H9 (cell line): ENCODE measurements at regions not wholly inside any gene's neighbourhood (a gene's known extent, or its start where the extent isn't known, plus 50 kb on each side); places are given as distances from the start of the nearest gene placed in this dataset.

Source experiments
- DNase-seq: peaks from one replicate; pipeline ENCODE4 v3.0.0-alpha.2; 2017
- H2AFZ ChIP-seq: one replicate; pipeline ENCODE4 v1.6.1; 2013; ENCODE audit warnings: mild to moderate bottlenecking, low read length, control low read depth, moderate library complexity
- H2AK5ac ChIP-seq: 2 replicates; pipeline ENCODE4 v1.6.1; 2013; ENCODE audit warnings: low read length, control low read depth, mixed read lengths; ENCODE audit not compliant: insufficient read length
- H2BK120ac ChIP-seq: one replicate; pipeline ENCODE4 v1.6.1; 2013; ENCODE audit warnings: low read depth, mild to moderate bottlenecking, low read length, control low read depth, inconsistent platforms; ENCODE audit not compliant: poor library complexity, severe bottlenecking
- H2BK12ac ChIP-seq: 2 replicates; pipeline ENCODE4 v1.6.1; 2013; ENCODE audit warnings: low read length, control low read depth, mixed read lengths, low read depth; ENCODE audit not compliant: insufficient read length
- H2BK15ac ChIP-seq: 2 replicates; pipeline ENCODE4 v1.6.1; 2013; ENCODE audit warnings: low read depth, low read length, control low read depth
- H2BK20ac ChIP-seq: one replicate; pipeline ENCODE4 v1.6.1; 2013; ENCODE audit warnings: low read depth, mild to moderate bottlenecking, low read length, control low read depth, inconsistent platforms; ENCODE audit not compliant: poor library complexity, severe bottlenecking
- H2BK5ac ChIP-seq: 2 replicates; pipeline ENCODE4 v1.6.1; 2013; ENCODE audit warnings: low read length, control low read depth, mixed read lengths; ENCODE audit not compliant: insufficient read length
- H3K14ac ChIP-seq: 2 replicates; pipeline ENCODE4 v1.6.1; 2013; ENCODE audit warnings: low read length, control low read depth; ENCODE audit not compliant: insufficient read depth
- H3K18ac ChIP-seq: 2 replicates; pipeline ENCODE4 v1.6.1; 2013; ENCODE audit warnings: low read depth, mild to moderate bottlenecking, mixed read lengths, low read length, control low read depth; ENCODE audit not compliant: insufficient read length
- H3K23ac ChIP-seq: 2 replicates; pipeline ENCODE4 v1.6.1; 2013; ENCODE audit warnings: low read length, control low read depth, mixed read lengths, low read depth; ENCODE audit not compliant: insufficient read length
- H3K23me2 ChIP-seq: 2 replicates; pipeline ENCODE4 v1.6.1; 2013; ENCODE audit warnings: low read depth, mild to moderate bottlenecking, mixed read lengths, low read length, control low read depth; ENCODE audit not compliant: insufficient read length, poor library complexity, severe bottlenecking
- H3K27ac ChIP-seq: 2 replicates; pipeline ENCODE4 v1.5.1; 2013; ENCODE audit warnings: low read length, control low read depth, mixed read lengths, low read depth; ENCODE audit not compliant: insufficient read length
- H3K27me3 ChIP-seq: 2 replicates; pipeline ENCODE4 v1.6.1; 2013; ENCODE audit warnings: low read length, control low read depth, inconsistent platforms; ENCODE audit not compliant: insufficient read depth
- H3K4ac ChIP-seq: 2 replicates; pipeline ENCODE4 v1.6.1; 2013; ENCODE audit warnings: low read depth, mild to moderate bottlenecking, control low read depth, inconsistent platforms, low read length, moderate library complexity
- H3K4me1 ChIP-seq: 2 replicates; pipeline ENCODE4 v1.6.1; 2013; ENCODE audit warnings: low read length, control low read depth, inconsistent platforms; ENCODE audit not compliant: insufficient read depth
- H3K4me2 ChIP-seq: 2 replicates; pipeline ENCODE4 v1.6.1; 2013; ENCODE audit warnings: low read length, control low read depth, mixed read lengths; ENCODE audit not compliant: insufficient read length, insufficient read depth
- H3K56ac ChIP-seq: 2 replicates; pipeline ENCODE4 v1.6.1; 2013; ENCODE audit warnings: low read depth, mild to moderate bottlenecking, mixed read lengths, low read length, control low read depth; ENCODE audit not compliant: insufficient read length
- H3K79me1 ChIP-seq: 2 replicates; pipeline ENCODE4 v1.6.1; 2013; ENCODE audit warnings: low read depth, mild to moderate bottlenecking, moderate library complexity, low read length, control low read depth, inconsistent platforms; ENCODE audit not compliant: insufficient read depth, poor library complexity, severe bottlenecking
- H3K79me2 ChIP-seq: 2 replicates; pipeline ENCODE4 v1.6.1; 2013; ENCODE audit warnings: low read length, control low read depth, inconsistent platforms; ENCODE audit not compliant: insufficient read depth
- H3K9ac ChIP-seq: 2 replicates; pipeline ENCODE4 v1.6.1; 2013; ENCODE audit warnings: low read length, control low read depth, mixed read lengths; ENCODE audit not compliant: insufficient read length; ENCODE audit errors: extremely low read depth
- H3K9me3 ChIP-seq: one replicate; pipeline ENCODE4 v1.6.1; 2013; ENCODE audit warnings: low read depth, low read length, inconsistent platforms; ENCODE audit not compliant: control insufficient read depth
- H3T11ph ChIP-seq: one replicate; pipeline ENCODE4 v1.6.1; 2013; ENCODE audit warnings: mild to moderate bottlenecking, low read length, control low read depth, inconsistent platforms
- H4K20me1 ChIP-seq: one replicate; pipeline ENCODE4 v1.6.1; 2013; ENCODE audit not compliant: control insufficient read depth, insufficient read length, insufficient read depth
- H4K5ac ChIP-seq: 2 replicates; pipeline ENCODE4 v1.6.1; 2013; ENCODE audit warnings: low read depth, mild to moderate bottlenecking, mixed read lengths, low read length, control low read depth; ENCODE audit not compliant: insufficient read length
- H4K8ac ChIP-seq: replicated peaks from 2 replicates; pipeline ENCODE4 v1.6.1; 2013; ENCODE audit warnings: low read length, control low read depth, mixed read lengths, low read depth; ENCODE audit not compliant: insufficient read length
- H4K91ac ChIP-seq: 2 replicates; pipeline ENCODE4 v1.6.1; 2013; ENCODE audit warnings: low read depth, mild to moderate bottlenecking, moderate library complexity, mixed read lengths, low read length, control low read depth; ENCODE audit not compliant: insufficient read length
- H3K27ac Mint-ChIP-seq, 3 experiments: 2 replicates in 2 of 3; 3 replicates in 1 of 3; pipeline ENCODE4 v1.8.0; 2020 to 2021; ENCODE audit warnings: mixed read lengths in 3 of 3, mild to moderate bottlenecking in 1 of 3, moderate library complexity in 1 of 3
- H3K27me3 Mint-ChIP-seq: 2 replicates; pipeline ENCODE4 v1.8.0; 2021; ENCODE audit warnings: low read depth, mild to moderate bottlenecking, moderate library complexity, mixed read lengths
- H3K36me3 Mint-ChIP-seq, 3 experiments: 2 replicates in 2 of 3; 3 replicates in 1 of 3; pipeline ENCODE4 v1.8.0; 2020 to 2021; ENCODE audit warnings: low read depth in 3 of 3, mixed read lengths in 3 of 3; ENCODE audit not compliant: insufficient read depth in 1 of 3
- H3K4me1 Mint-ChIP-seq, 2 experiments: 2 replicates each; pipeline ENCODE4 v1.8.0; 2020; ENCODE audit warnings: mixed read lengths in 2 of 2
- H3K4me3 Mint-ChIP-seq, 2 experiments: 2 replicates in 1 of 2; 3 replicates in 1 of 2; pipeline ENCODE4 v1.8.0; 2020 to 2021; ENCODE audit warnings: mild to moderate bottlenecking in 2 of 2, mixed read lengths in 2 of 2, moderate library complexity in 1 of 2
- H3K9me3 Mint-ChIP-seq, 2 experiments: 2 replicates in 1 of 2; 3 replicates in 1 of 2; pipeline ENCODE4 v1.8.0; 2020; ENCODE audit warnings: mild to moderate bottlenecking in 2 of 2, mixed read lengths in 2 of 2, moderate library complexity in 1 of 2
- CTCF ChIP-seq: fragments of 200-600 bp; sonication (generic); conservative IDR thresholded peaks from 3 replicates; pipeline ENCODE4 v1.8.0; 2021; ENCODE audit warnings: antibody characterized with exemption, mild to moderate bottlenecking
- WGBS: extraction: QIAGEN DNeasy Blood & Tissue Kit; methylation state at CpG from one replicate; pipeline ENCODE4 v1.1.7; 2013; ENCODE audit warnings: missing lambda C conversion rate, low lambda C conversion rate, mixed read lengths; ENCODE audit not compliant: insufficient read length; ENCODE audit errors: extremely low coverage; 5-methylcytosine and 5-hydroxymethylcytosine counted together

DNA sequence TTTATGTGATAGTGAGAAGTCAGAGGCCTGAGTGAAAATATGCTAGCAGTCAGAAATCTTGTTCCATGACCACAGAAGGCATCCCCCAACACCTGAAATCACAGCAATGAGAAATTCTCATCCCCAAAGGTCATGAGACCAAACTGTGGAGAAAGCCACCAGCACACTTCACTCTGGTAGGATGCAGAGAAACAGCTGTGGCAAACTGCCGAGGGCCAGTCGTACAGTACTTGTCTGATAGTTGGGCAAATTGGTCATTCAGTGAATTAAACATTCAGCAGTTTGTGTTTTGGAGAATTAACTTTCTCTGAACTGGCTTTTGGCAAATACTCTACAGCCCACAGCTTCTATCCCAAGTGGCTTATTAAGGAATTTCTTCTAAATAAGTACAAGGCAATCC, 117.2 kb downstream of the TSN start:
- H3K4me1 ChIP-seq = no peaks in the 10 kb centered on the region
- no peak overlapping the region for H4K8ac ChIP-seq
- Mint-ChIP-seq H3K4me1 (peaks cover 17 to 18% of the 10 kb centered on the region in 2 experiments), H3K4me3 (no peak overlapping the region), H3K9me3 (peaks cover 0 to 2% of the 10 kb centered on the region in 2 experiments; a peak in 1 of 5 replicates), H3K36me3 (no peaks in the 10 kb centered on the region), H3K27ac (no peak overlapping the region), H3K27me3 (peaks cover 3% of the 10 kb centered on the region; the same call in 1 of the 2 replicates)
- no peak overlapping the region for H3K4me2 ChIP-seq
- H2BK15ac ChIP-seq = no peak overlapping the region
- no peak overlapping the region for H2BK20ac ChIP-seq
- H3K4ac ChIP-seq = no peak overlapping the region
- H3K27ac ChIP-seq = no peak overlapping the region
- H4K20me1 ChIP-seq = no peaks in the 10 kb centered on the region
- H3K14ac ChIP-seq = no peak overlapping the region
- no peaks in the 10 kb centered on the region for H3K79me1 ChIP-seq
- H4K91ac ChIP-seq = no peak overlapping the region
- H3K23me2 ChIP-seq = no peaks in the 10 kb centered on the region
- no peak overlapping the region for H2BK5ac ChIP-seq
- H3K27me3 ChIP-seq = no peaks in the 10 kb centered on the region
- WGBS = no CpG with 5 or more reads among the region's 2 CpGs
- no peak overlapping the region for H2BK120ac ChIP-seq
- H2BK12ac ChIP-seq = no peak overlapping the region
- DNase-seq = no peak
- H2AK5ac ChIP-seq = no peak overlapping the region
- H3K23ac ChIP-seq = no peak overlapping the region
- no peak overlapping the region for H3K56ac ChIP-seq
- no peak overlapping the region for H3T11ph ChIP-seq
- H3K9ac ChIP-seq = no peak overlapping the region
- TF ChIP-seq CTCF = no peak
- H3K9me3 ChIP-seq = no peaks in the 10 kb centered on the region
- H3K79me2 ChIP-seq = no peaks in the 10 kb centered on the region
- no peak overlapping the region for H4K5ac ChIP-seq
- H2AFZ ChIP-seq = no peak overlapping the region
- H3K18ac ChIP-seq = no peak overlapping the region
